RCC 7860 (cell line): ENCODE measurements at regions not wholly inside any gene's neighbourhood (a gene's known extent, or its start where the extent isn't known, plus 50 kb on each side); places are given as distances from the start of the nearest gene placed in this dataset.
"Not testable (repeated sequence)": the region's sequence is repeated elsewhere in the genome, so short reads cannot be mapped to it uniquely, and the experiment has no call there.

Experiments used
- DNase-seq: peaks from one replicate; pipeline ENCODE4 v3.0.0-alpha.2; 2015; ENCODE audit warnings: low spot score
- FAIRE-seq: peaks from 2 replicates; lab custom pipeline; 2012; peaks lifted over from hg19 to GRCh38; lab: Jason Lieb, UNC

DNA sequence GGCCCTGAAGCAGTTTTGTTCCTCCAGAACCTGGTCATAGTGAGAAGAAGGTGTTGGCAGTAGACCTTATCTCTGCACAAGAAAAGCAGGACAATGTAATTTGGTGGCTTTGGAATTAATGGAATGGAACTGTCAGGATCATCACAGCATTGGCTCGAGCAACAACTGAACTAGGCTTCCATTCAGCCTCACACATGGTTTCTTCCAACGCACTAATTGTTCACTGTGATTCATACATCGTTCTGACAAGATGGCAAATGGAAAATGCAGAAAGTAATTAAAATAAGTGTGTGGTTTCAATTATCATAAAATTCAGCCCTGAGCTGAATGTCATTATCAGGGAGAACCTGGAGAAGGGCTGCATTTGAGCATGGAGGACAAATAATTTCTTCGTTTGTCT is 80.6 kb downstream of the MFSD1 start:
- FAIRE-seq = no peak
- no peak for DNase-seq

- DNase-seq (no peak), FAIRE-seq (no peak)
These were observed 94.9 kb downstream of the MFSD1 start for GRCh38 chr3:158896729-158897128.

- FAIRE-seq (no peak), DNase-seq (no peak)
These were observed 104.9 kb downstream of the MFSD1 start for GRCh38 chr3:158906749-158907148.

DNA sequence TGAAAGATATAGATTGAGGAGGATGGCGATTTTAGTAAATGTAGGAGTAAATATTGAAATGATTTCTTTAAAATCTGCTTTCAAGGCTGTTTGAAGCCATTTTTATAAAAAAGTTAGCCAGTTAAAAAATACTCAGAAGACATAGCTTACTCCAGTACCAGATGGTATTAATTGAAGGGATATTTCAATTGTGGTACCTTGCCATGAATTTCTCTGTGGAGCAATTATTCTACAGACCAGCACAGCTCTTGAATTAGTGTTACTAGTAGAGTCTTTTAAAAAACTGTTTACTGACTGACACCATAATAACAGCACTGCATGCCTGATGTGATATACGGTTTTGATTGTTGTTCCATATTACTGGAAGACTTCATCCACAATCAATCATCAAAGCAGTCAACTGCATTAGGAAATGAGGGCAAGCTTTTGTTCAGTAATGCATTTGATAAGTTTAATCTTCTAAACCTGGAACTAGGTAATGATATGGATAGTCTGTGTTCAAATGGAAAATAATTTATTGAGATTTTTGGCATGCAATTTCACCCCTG is 106.4 kb downstream of the MFSD1 start:
- no peak for FAIRE-seq
- DNase-seq = no peak

GRCh38 chr3:158909870-158910269 is 108.0 kb downstream of the MFSD1 start:
- FAIRE-seq = no peak
- DNase-seq = no peak

GRCh38 chr3:158911586-158911985 is 109.7 kb downstream of the MFSD1 start:
- no peak for FAIRE-seq
- no peak for DNase-seq

- DNase-seq (no peak), FAIRE-seq (no peak)
These were observed 110.3 kb downstream of the MFSD1 start for GRCh38 chr3:158912188-158912587.

DNA sequence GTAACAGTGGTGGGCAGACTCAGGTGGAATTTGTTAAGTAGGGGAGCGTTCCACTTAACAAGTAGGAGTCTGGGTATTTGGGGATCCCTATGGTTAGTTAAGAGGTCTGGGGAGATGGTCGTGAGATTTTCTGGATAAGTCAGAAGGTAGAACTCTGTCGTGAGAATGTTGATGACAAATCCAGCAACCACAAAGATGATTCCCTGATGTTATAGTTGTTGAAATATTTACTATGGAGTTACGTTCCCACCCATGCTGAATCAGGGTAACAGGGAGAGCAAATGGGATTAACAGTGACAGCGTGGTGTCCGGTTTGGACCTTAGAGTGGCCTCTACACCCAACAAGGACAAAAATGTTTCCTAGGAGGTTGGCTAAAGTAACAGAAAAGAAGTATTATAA is 110.8 kb downstream of the MFSD1 start:
- DNase-seq = no peak
- no peak for FAIRE-seq

- DNase-seq (no peak), FAIRE-seq (no peak)
These were observed 114.3 kb downstream of the MFSD1 start for GRCh38 chr3:158916111-158916510.

- DNase-seq (peak; percentile 81), FAIRE-seq (peak; percentile 84)
These were observed 116.2 kb downstream of the MFSD1 start for GRCh38 chr3:158918008-158918407.

- FAIRE-seq (no peak), DNase-seq (no peak)
These were observed 116.6 kb downstream of the MFSD1 start for GRCh38 chr3:158918451-158918850.

- no peak for DNase-seq
- FAIRE-seq = no peak
These were observed 118.5 kb downstream of the MFSD1 start for GRCh38 chr3:158920371-158920770.

GRCh38 chr3:158925021-158925420 is 123.2 kb downstream of the MFSD1 start:
- DNase-seq (no peak), FAIRE-seq (no peak)

DNA sequence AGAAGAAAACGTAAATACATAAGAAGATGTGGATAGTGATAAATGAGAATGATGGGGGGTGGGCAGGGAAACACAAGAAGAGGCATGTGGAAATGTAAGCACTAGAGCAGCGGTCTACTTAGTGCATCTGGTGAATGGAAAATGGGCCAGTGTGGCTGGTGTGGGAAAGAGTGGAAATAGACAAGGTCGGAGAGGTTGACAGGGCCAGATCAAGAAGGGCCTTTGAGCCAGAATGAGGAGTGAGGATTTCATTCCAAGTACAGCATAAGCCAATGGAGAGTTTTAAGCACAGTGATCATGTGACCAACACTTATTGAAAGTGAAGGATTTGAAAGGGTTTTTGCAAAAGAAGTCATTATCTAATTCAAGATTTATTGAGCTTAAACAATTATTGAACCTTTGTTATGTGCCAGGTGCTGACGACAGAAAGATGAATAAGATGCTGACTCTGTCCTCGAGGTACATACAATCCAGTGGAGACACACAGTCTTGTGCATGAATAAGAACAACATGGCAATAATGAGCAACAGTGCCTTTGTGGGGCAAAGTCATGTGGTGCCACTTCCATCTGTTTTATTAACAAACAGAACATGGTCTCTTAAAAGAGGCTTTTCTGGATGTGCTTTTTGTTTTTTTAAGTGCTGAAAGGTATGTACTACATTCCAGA is 124.1 kb downstream of the MFSD1 start:
- FAIRE-seq = no peak
- no peak for DNase-seq

DNA sequence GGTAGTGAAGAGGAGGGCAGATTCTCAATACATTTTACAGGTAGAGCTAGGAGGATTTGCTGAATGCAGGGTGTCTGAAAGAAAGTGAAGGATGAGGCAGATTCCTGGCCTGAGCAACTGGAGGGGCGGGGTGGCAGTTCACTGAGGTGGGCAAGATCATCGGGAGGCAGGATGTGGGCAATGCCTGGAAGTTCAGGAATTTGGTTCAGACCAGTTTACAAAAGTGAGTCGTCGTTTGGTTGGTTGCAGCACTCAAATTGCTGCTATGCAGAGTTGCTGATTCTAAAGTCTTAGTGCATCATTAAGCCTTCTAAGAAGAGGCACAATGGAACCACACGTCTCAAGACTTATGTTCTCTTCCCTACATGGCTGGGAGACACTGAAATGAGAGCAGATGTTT is 134.0 kb downstream of the MFSD1 start:
- DNase-seq (peak; percentile 56), FAIRE-seq (no peak)

DNA sequence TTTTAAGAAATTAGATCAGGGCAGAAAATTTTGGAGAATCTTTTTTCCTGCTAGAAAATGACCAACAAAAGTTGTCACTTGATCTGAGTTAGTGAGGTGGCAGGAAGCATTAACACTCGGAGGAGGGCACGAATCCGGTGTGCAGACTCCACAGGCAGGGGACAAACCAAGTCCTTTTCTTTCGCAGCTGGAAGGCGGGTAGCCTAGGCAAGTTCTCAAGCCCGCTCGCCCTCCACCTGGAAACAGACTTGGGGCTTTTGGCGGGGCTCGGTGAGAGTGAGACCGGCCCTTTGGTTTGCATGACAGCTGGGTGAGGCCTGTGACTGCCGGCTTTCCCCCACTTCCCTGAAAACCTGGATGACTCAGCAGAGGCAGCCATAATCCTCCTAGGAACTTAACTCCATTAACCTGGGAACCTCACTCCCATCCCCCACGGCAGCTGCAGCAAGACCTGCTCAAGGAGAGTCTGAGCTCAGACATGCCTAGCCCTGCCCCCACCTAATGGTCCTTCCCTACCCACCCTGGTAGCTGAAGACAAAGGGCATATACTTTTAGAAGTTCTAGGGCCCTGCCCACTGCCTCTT is 134.8 kb downstream of the MFSD1 start:
- DNase-seq = peak; percentile 20
- FAIRE-seq = no peak

GRCh38 chr3:158950178-158950901 is 148.5 kb downstream of the MFSD1 start:
- DNase-seq = no peak
- FAIRE-seq = no peak

- FAIRE-seq (no peak), DNase-seq (no peak)
These were observed 151.3 kb downstream of the MFSD1 start for GRCh38 chr3:158953131-158953530.

DNA sequence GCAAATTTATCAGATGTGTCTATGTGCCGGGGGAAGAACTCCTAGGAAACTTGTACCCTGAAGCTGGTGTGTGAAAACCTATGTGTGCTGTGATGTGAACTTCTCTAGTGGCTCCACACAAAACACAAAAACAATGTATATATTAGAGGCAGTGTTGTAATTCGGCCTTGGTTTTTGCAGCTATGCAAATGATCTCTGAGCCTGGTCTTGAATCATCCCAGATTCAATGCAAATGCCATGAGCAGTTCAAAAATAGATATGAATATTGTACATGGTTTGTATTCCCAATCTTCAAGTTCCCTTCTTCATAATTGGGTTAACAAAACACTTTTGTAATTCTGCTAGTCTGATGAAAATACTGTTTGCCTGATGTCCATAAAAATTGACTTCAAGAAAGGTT is 152.6 kb downstream of the MFSD1 start:
- FAIRE-seq = no peak
- DNase-seq = no peak

- FAIRE-seq = not testable (repeated sequence)
These were observed 155.9 kb downstream of the MFSD1 start for GRCh38 chr3:158957777-158958176.

GRCh38 chr3:158958873-158959272 is 157.0 kb downstream of the MFSD1 start:
- DNase-seq (no peak), FAIRE-seq (no peak)

More at GRCh38 chr3:158957777-158958176, 155.9 kb downstream of the MFSD1 start:
- not testable (repeated sequence) for DNase-seq

DNA sequence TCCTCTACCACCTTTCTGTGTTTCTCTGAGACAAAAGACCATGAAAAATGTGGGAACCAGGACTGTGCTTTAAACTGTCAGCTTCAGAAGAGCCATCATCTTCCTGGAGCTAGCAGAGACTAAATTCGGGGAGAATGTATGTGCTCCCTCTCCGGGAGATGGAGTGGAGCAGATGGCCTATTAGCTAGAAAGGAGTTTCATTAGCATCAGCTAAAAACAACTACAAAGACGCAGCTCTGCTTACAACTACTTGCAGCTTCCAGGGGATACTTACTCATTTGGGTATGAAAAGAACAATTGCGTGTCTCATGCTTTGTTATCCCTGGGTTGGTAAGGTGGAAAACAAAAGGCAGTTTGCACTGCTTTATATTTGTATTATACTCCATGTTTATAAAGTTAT is 159.6 kb downstream of the MFSD1 start:
- FAIRE-seq (no peak), DNase-seq (no peak)
